Stimulated activated naive CD8-positive, alpha-beta T cell treated with anti-CD3 and anti-CD28 coated beads, Interleukin-15, Interleukin-2, amounts not matched to agents 100 ng/mL and 50 ng/mL, for 24 hours (primary cell): ENCODE measurements at regions not wholly inside any gene's neighbourhood (a gene's known extent, or its start where the extent isn't known, plus 50 kb on each side); places are given as distances from the start of the nearest gene placed in this dataset.

Experiments used
- H3K27ac Mint-ChIP-seq: one replicate; pipeline ENCODE4 v1.8.0; 2021; ENCODE audit warnings: mild to moderate bottlenecking, mixed read lengths
- H3K27me3 Mint-ChIP-seq: one replicate; pipeline ENCODE4 v1.8.0; 2021; ENCODE audit warnings: mixed read lengths
- H3K36me3 Mint-ChIP-seq: one replicate; pipeline ENCODE4 v1.8.0; 2021; ENCODE audit warnings: low read depth, mixed read lengths
- H3K4me1 Mint-ChIP-seq: one replicate; pipeline ENCODE4 v1.8.0; 2021; ENCODE audit warnings: low read depth, mixed read lengths
- H3K4me3 Mint-ChIP-seq: one replicate; pipeline ENCODE4 v1.8.0; 2021; ENCODE audit warnings: mild to moderate bottlenecking, mixed read lengths
- H3K9me3 Mint-ChIP-seq: one replicate; pipeline ENCODE4 v1.8.0; 2021; ENCODE audit warnings: mixed read lengths

GRCh38 chr2:176449852-176450251 is 180.6 kb downstream of the MTX2 start:
- Mint-ChIP-seq H3K27ac (no peak overlapping the region), H3K4me3 (no peak overlapping the region), H3K36me3 (no peaks in the 10 kb centered on the region), H3K4me1 (no peaks in the 10 kb centered on the region), H3K27me3 (peaks cover 14% of the 10 kb centered on the region), H3K9me3 (no peaks in the 10 kb centered on the region)

DNA sequence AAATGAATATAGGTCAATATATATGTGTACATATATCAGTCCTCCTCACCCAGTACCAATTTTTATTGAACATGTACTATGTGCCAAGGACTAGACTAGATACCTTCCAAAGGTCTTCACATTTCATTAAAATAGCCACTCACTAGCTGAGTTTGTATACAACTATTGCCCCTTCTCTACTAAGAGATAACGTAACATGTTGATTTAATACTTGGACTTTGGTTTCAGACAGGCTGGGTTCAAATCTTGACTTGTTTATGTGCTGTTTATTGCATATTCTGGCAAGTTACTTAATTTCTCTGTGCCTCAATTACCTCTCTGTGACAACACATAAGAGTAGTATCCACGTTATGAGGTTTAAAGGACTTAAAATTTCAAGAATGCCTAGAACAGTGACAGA is 184.5 kb downstream of the MTX2 start:
- Mint-ChIP-seq H3K4me3 (no peak overlapping the region), H3K4me1 (no peaks in the 10 kb centered on the region), H3K9me3 (no peaks in the 10 kb centered on the region), H3K27ac (no peak overlapping the region), H3K36me3 (no peaks in the 10 kb centered on the region), H3K27me3 (peaks cover 29% of the 10 kb centered on the region)

GRCh38 chr2:176454893-176455815 is 185.9 kb downstream of the MTX2 start:
- Mint-ChIP-seq H3K4me1 (no peaks in the 10 kb centered on the region), H3K27me3 (peaks cover 40% of the 10 kb centered on the region), H3K4me3 (no peak overlapping the region), H3K9me3 (no peaks in the 10 kb centered on the region), H3K36me3 (no peaks in the 10 kb centered on the region), H3K27ac (no peak overlapping the region)

- H3K36me3 Mint-ChIP-seq: no peaks in the 10 kb centered on the region
These were observed 186.6 kb downstream of the MTX2 start for GRCh38 chr2:176455816-176456291.

DNA sequence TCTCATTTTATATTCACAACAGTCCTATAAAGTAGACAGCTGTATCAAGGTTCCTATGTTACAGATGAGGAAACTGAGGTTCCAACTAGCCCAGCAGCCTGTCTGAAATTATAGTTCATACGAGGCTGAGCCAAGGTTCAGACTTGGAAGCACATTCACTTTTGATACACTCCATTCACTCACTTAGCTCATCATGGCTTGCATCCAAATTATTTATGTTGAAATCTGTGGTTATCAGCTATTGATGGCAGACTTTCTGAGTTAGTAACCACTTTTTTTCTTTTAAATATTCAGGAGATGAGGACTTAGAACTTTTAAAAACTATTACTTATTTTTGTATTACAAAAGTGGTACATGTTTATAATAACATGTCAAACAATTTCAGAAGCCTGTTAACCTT is 188.2 kb downstream of the MTX2 start:
- no peaks in the 10 kb centered on the region for H3K36me3 Mint-ChIP-seq
- H3K27me3 Mint-ChIP-seq: peaks cover 52% of the 10 kb centered on the region
- no peaks in the 10 kb centered on the region for H3K4me1 Mint-ChIP-seq
- no peak overlapping the region for H3K4me3 Mint-ChIP-seq
- no peaks in the 10 kb centered on the region for H3K9me3 Mint-ChIP-seq
- no peak overlapping the region for H3K27ac Mint-ChIP-seq

More at GRCh38 chr2:176455816-176456291, 186.6 kb downstream of the MTX2 start:
- Mint-ChIP-seq H3K27ac (no peak overlapping the region), H3K27me3 (peaks cover 43% of the 10 kb centered on the region), H3K9me3 (no peaks in the 10 kb centered on the region), H3K4me1 (no peaks in the 10 kb centered on the region), H3K4me3 (no peak overlapping the region)

- Mint-ChIP-seq H3K9me3 (no peaks in the 10 kb centered on the region), H3K27ac (no peak overlapping the region), H3K27me3 (peaks cover 62% of the 10 kb centered on the region), H3K4me1 (no peaks in the 10 kb centered on the region), H3K36me3 (no peaks in the 10 kb centered on the region), H3K4me3 (no peak overlapping the region)
These were observed 192.0 kb downstream of the MTX2 start for GRCh38 chr2:176461098-176461808.

GRCh38 chr2:176461809-176462670 is 192.8 kb downstream of the MTX2 start:
- Mint-ChIP-seq H3K4me3 (no peak overlapping the region), H3K36me3 (no peaks in the 10 kb centered on the region), H3K4me1 (no peaks in the 10 kb centered on the region), H3K9me3 (no peaks in the 10 kb centered on the region), H3K27ac (no peak overlapping the region), H3K27me3 (peaks cover 67% of the 10 kb centered on the region)

GRCh38 chr2:176463546-176463945 is 194.3 kb downstream of the MTX2 start:
- Mint-ChIP-seq H3K36me3 (no peaks in the 10 kb centered on the region), H3K27ac (no peak overlapping the region), H3K4me1 (no peaks in the 10 kb centered on the region), H3K9me3 (no peaks in the 10 kb centered on the region), H3K4me3 (no peak overlapping the region), H3K27me3 (peaks cover 66% of the 10 kb centered on the region)

- peaks cover 55% of the 10 kb centered on the region for H3K27me3 Mint-ChIP-seq
- no peak overlapping the region for H3K27ac Mint-ChIP-seq
- H3K36me3 Mint-ChIP-seq: no peaks in the 10 kb centered on the region
- no peaks in the 10 kb centered on the region for H3K4me1 Mint-ChIP-seq
- H3K4me3 Mint-ChIP-seq: no peak overlapping the region
- H3K9me3 Mint-ChIP-seq: no peaks in the 10 kb centered on the region
These were observed 195.8 kb downstream of the MTX2 start for GRCh38 chr2:176464886-176465564.

- Mint-ChIP-seq H3K9me3 (no peaks in the 10 kb centered on the region), H3K4me3 (no peak overlapping the region), H3K4me1 (peaks cover 18% of the 10 kb centered on the region), H3K27me3 (peaks cover 53% of the 10 kb centered on the region), H3K27ac (no peak overlapping the region), H3K36me3 (no peaks in the 10 kb centered on the region)
These were observed 197.7 kb downstream of the MTX2 start for GRCh38 chr2:176466918-176467452.

DNA sequence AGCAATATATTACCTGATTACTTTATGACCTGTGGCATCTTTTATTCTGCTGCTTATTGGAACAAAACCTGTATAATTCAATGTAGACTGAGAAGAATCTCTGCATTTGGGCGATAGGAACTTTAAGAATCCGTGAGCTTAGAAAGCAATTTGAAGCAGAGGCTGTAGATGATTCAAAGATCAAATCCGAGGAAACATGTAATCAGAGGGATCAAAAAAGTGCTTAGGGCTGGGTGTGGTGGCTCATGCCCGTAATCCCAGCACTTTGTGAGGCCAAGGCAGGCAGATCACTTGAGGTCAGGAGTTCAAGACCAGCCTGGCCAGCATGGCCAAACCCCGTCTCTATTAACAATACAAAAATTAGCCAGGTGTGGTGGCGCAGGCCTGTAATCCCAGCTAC is 198.4 kb downstream of the MTX2 start:
- Mint-ChIP-seq H3K4me1 (peaks cover 22% of the 10 kb centered on the region), H3K4me3 (no peak overlapping the region), H3K27ac (no peak overlapping the region), H3K27me3 (peaks cover 47% of the 10 kb centered on the region), H3K9me3 (no peaks in the 10 kb centered on the region), H3K36me3 (no peaks in the 10 kb centered on the region)

GRCh38 chr2:176468457-176469113 is 199.3 kb downstream of the MTX2 start:
- Mint-ChIP-seq H3K4me3 (no peak overlapping the region), H3K27ac (no peak overlapping the region), H3K4me1 (peaks cover 32% of the 10 kb centered on the region), H3K36me3 (no peaks in the 10 kb centered on the region), H3K9me3 (no peaks in the 10 kb centered on the region), H3K27me3 (peaks cover 42% of the 10 kb centered on the region)

DNA sequence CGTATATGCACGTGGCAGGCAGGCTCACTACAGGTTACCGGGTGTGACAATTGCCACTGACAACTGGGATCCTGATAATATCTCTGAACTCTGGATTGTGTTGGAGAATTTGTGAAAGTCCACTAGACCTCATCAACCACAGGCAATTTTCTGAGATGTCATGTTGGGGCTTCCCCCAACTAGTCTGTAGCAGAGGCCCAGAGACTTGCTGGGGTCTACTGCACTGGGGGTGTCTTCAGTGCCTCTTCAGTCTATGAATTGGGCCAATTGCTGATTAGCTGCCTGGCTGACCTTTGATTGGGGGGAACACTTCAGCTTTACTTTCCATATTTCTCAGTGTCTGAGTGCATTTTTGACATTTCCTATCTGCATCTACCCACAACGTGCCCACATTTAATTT is 201.5 kb downstream of the MTX2 start:
- Mint-ChIP-seq H3K4me3 (no peak overlapping the region), H3K27me3 (peaks cover 26% of the 10 kb centered on the region), H3K27ac (no peak overlapping the region), H3K9me3 (no peaks in the 10 kb centered on the region), H3K4me1 (peaks cover 37% of the 10 kb centered on the region), H3K36me3 (no peaks in the 10 kb centered on the region)
